ENCODE measurements at regions not wholly inside any gene's neighbourhood (a gene's known extent, or its start where the extent isn't known, plus 50 kb on each side); places are given as distances from the start of the nearest gene placed in this dataset.

DNA sequence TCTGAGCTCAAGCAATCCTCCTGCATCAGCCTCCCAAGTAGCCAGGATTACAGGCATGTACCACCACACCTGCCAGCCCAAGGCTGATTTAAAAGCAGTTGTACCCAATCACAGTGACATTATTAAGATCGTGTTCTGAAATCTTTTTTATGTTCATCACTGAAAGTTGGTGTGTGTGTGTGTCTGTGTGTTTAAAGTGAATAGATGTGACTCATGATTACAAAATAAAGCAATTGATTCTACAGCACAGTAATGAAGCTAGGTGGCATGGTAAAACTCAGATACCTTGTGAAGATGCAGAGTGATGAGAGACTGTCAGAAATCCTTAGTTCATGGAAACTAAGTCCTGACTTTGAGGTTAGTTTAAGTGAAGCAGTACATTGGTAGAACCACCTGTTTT, 74.2 kb upstream of the ATP2B1 start:
- intact Hi-C loops (cut with micrococcal nuclease), result loop anchor here (2.0 kb wide), 1 partner anchor 14 kb away; no protein-coding TSS in a partner anchor
- no peak for TF ChIP-seq CTCF (IDR thresholded peaks at IDR 0.05)
- DNase-seq (no peak), ATAC-seq (ENCODE audit: low read depth) (no peak)
- H3K27ac Mint-ChIP-seq, result no peak overlapping the region
- peaks cover 18% of the 10 kb centered on the region for H3K9me3 Mint-ChIP-seq
- ChIA-PET CTCF (interaction anchor here (0.6 kb wide), 1 partner anchor 313 kb away, joined by 3 read pairs; no protein-coding TSS in a partner anchor), POLR2A (interaction anchor here (1.1 to 2.4 kb wide), 2 partner anchors 16 to 73 kb away, joined by 4 to 12 read pairs; partner anchors contain the start of gene ATP2B1)
- H3K36me3 Mint-ChIP-seq (ENCODE audit: low read depth), result peaks cover 6% of the 10 kb centered on the region
- peaks cover 14% of the 10 kb centered on the region for H3K4me1 Mint-ChIP-seq
- no peak overlapping the region for H3K4me3 Mint-ChIP-seq
- no peaks in the 10 kb centered on the region for H3K27me3 Mint-ChIP-seq

GRCh38 chr12:89781946-89782550, 73.4 kb upstream of the ATP2B1 start:
- ATAC-seq (ENCODE audit: low read depth) (no peak), DNase-seq (no peak)
- no peak for TF ChIP-seq CTCF (IDR thresholded peaks at IDR 0.05)
- ChIA-PET CTCF (no interaction called here), POLR2A (interaction anchor here (0.7 to 2.4 kb wide), 3 partner anchors 55 to 169 kb away, joined by 3 to 12 read pairs (median 3); partner anchors contain the start of gene ATP2B1)
- Mint-ChIP-seq H3K9me3 (peaks cover 22% of the 10 kb centered on the region), H3K4me1 (peaks cover 14% of the 10 kb centered on the region), H3K27ac (no peak overlapping the region), H3K4me3 (no peak overlapping the region), H3K36me3 (ENCODE audit: low read depth) (peaks cover 6% of the 10 kb centered on the region), H3K27me3 (no peaks in the 10 kb centered on the region)
- intact Hi-C loops (cut with micrococcal nuclease), result loop anchor here (2.0 kb wide), 1 partner anchor 13 kb away; no protein-coding TSS in a partner anchor

GRCh38 chr12:89781156-89781555, 72.5 kb upstream of the ATP2B1 start:
- ATAC-seq (ENCODE audit: low read depth) (no peak), DNase-seq (no peak)
- H3K9me3 Mint-ChIP-seq, result peaks cover 17% of the 10 kb centered on the region
- intact Hi-C loops (cut with micrococcal nuclease), result no loop called here
- no peak overlapping the region for H3K27ac Mint-ChIP-seq
- no peaks in the 10 kb centered on the region for H3K27me3 Mint-ChIP-seq
- peaks cover 14% of the 10 kb centered on the region for H3K4me1 Mint-ChIP-seq
- CTCF ChIA-PET, result no interaction called here
- peaks cover 6% of the 10 kb centered on the region for H3K36me3 Mint-ChIP-seq (ENCODE audit: low read depth)
- TF ChIP-seq CTCF (IDR thresholded peaks at IDR 0.05), result no peak
- POLR2A ChIA-PET, result interaction anchor here (0.7 kb wide), 1 partner anchor 14 kb away, joined by 3 read pairs; no protein-coding TSS in a partner anchor
- no peak overlapping the region for H3K4me3 Mint-ChIP-seq

DNA sequence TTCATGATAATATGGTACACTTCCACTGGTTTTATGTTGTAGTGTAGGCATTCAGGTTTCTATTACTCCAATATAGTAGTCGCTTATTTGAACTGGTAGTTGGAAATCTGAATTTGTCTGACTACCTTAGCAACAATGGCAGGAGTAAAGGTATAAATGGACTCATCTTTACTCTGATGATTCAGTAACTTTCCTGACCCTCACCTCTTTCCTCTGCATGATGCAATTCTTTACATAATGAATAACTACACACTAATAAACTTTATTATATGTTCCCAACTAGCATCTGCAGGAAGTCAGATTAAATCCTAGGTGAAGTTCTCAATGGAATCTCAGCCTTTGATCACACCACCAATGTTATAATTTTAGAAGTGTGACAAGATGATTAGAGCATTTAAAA, 70.5 kb upstream of the ATP2B1 start:
- Mint-ChIP-seq H3K4me1 (peaks cover 14% of the 10 kb centered on the region), H3K4me3 (no peak overlapping the region), H3K36me3 (ENCODE audit: low read depth) (no peaks in the 10 kb centered on the region), H3K27ac (no peak overlapping the region), H3K9me3 (peaks cover 12% of the 10 kb centered on the region), H3K27me3 (no peaks in the 10 kb centered on the region)
- POLR2A ChIA-PET, result no interaction called here
- DNase-seq (no peak), ATAC-seq (ENCODE audit: low read depth) (no peak)
- intact Hi-C loops (cut with micrococcal nuclease), result no loop called here
- no peak for TF ChIP-seq CTCF (IDR thresholded peaks at IDR 0.05)
- CTCF ChIA-PET, result no interaction called here

DNA sequence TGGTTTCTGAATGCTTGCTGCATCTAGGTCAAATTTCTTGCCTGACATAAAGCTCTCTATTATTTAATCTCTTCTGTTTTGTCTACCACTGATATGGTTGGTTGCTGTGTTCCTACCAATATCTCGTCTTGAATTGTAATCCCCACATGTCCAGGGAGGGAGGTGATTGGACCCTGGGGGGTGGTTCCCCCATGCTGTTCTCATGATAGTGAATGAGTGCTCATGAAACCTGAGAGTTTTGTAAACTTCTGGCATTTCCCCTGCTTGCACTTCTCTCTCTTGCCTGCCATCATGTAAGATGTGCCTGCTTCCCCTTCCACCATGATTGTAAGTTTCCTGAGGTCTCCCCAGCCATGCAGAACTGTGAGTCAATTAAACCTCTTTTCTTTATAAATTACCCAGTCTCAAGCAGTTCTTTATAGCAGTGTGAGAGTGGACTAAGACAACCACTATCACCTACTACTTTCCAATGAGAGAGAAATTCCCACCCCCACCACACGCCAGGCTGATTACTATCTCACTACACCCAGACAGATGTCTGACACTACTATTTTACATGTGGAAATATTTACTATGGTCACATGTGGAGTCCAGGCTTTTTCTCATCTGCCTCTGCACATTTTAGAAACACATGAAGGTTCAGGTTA, 69.2 kb upstream of the ATP2B1 start:
- DNase-seq, result no peak
- Mint-ChIP-seq H3K4me3 (no peak overlapping the region), H3K36me3 (ENCODE audit: low read depth) (no peaks in the 10 kb centered on the region), H3K4me1 (peaks cover 3% of the 10 kb centered on the region), H3K27me3 (no peaks in the 10 kb centered on the region), H3K9me3 (peaks cover 12% of the 10 kb centered on the region), H3K27ac (no peak overlapping the region)
- POLR2A ChIA-PET, result no interaction called here
- intact Hi-C loops (cut with micrococcal nuclease), result no loop called here
- no peak for TF ChIP-seq CTCF (IDR thresholded peaks at IDR 0.05)
- ATAC-seq (ENCODE audit: low read depth), result no peak
- CTCF ChIA-PET, result no interaction called here

All from activated B cell treated with CpG ODN at 0.5 μM for 24 hours (primary cell).